Esophagus squamous epithelium (tissue), 5 donors: ENCODE measurements at regions not wholly inside any gene's neighbourhood (a gene's known extent, or its start where the extent isn't known, plus 50 kb on each side); places are given as distances from the start of the nearest gene placed in this dataset.

ENCODE experiments used
- DNase-seq: peaks from one replicate; lab custom pipeline; 2025; lab: John Stamatoyannopoulos, UW
- H3K27ac ChIP-seq, 4 donors: fragments of 200-600 bp; sonication (generic); one replicate each; pipeline ENCODE4 v1.5.1; 2016 to 2019; ENCODE audit warnings: mild to moderate bottlenecking in 1 of 4
- H3K27me3 ChIP-seq, 4 donors: fragments of 200-600 bp; sonication (generic); 1 replicate in 3 of 4; 2 replicates in 1 of 4; pipeline versions ENCODE4 v1.5.1 to v1.6.0; 2017 to 2021; ENCODE audit warnings: antibody characterized with exemption in 1 of 4
- H3K36me3 ChIP-seq, 3 donors: fragments of 200-600 bp; sonication (generic); one replicate each; pipeline ENCODE4 v1.5.1; 2016 to 2019
- H3K4me1 ChIP-seq, 3 donors: fragments of 200-600 bp; sonication (generic); one replicate each; pipeline ENCODE4 v1.5.1; 2017 to 2019
- H3K4me3 ChIP-seq, 4 donors: fragments of 200-600 bp; sonication (generic); 1 replicate in 3 of 4; 2 replicates in 1 of 4; pipeline ENCODE4 v1.5.1; 2016 to 2019; ENCODE audit warnings: mild to moderate bottlenecking in 2 of 4, moderate library complexity in 1 of 4
- H3K9me3 ChIP-seq, 3 donors: fragments of 200-600 bp; sonication (generic); one replicate each; pipeline ENCODE4 v1.5.1; 2016 to 2019
- CTCF ChIP-seq, 6 experiments: fragments of 450-650 bp in 4 of 6; fragments of 200-600 bp in 2 of 6; sonication (generic) in 2 of 6; IDR thresholded peaks; one replicate each; pipeline ENCODE4 v1.5.1; 2016 to 2019; ENCODE audit warnings: antibody characterized with exemption in 6 of 6, mild to moderate bottlenecking in 4 of 6, moderate library complexity in 4 of 6
- POLR2A ChIP-seq, 4 donors: fragments of 450-650 bp; IDR thresholded peaks; one replicate each; pipeline ENCODE4 v1.6.1; 2017; ENCODE audit warnings: antibody characterized with exemption in 4 of 4, mild to moderate bottlenecking in 4 of 4, moderate library complexity in 3 of 4
- WGBS, 2 donors: methylation state at CpG; one replicate each; pipeline ENCODE4 v1.1.5; 2018; 5-methylcytosine and 5-hydroxymethylcytosine counted together
- intact Hi-C: fragments of 100-400 bp; cut with DNase I; formaldehyde crosslinking; loops from one replicate; pipeline ENCODE4 v1.15.0; 2022
- donor health status: DM: yes; HTN: yes; CAD: no.

DNA sequence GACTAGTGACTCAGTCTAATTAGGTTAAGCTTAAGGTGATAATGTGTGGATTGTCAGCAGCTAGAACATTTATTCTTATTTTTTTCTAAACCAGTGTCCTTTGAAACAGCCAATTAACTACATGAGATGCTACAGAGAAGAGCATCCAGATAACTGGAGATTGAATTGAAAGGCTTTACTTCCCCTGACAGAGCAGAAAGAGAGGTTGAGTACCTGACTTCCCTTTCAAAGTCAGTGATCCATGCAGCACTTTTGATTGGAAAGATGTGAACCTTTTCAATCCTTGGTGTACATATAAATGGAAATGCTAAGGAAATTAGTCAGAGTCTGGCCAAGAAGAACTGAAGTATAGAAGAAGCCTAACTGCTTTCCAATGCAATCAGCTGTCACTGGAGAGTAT is 653.8 kb downstream of the CDH8 start:
- intact Hi-C loops = no loop called here
- no peak overlapping the region for H3K4me3 ChIP-seq
- no peak for DNase-seq
- no peaks in the 10 kb centered on the region for H3K36me3 ChIP-seq
- no peaks in the 10 kb centered on the region for H3K27me3 ChIP-seq
- no peaks in the 10 kb centered on the region for H3K9me3 ChIP-seq
- no peak overlapping the region for H3K27ac ChIP-seq
- TF ChIP-seq CTCF (IDR thresholded peaks at IDR 0.05) (no peak), POLR2A (IDR thresholded peaks at IDR 0.05) (no peak)
- no peaks in the 10 kb centered on the region for H3K4me1 ChIP-seq

DNA sequence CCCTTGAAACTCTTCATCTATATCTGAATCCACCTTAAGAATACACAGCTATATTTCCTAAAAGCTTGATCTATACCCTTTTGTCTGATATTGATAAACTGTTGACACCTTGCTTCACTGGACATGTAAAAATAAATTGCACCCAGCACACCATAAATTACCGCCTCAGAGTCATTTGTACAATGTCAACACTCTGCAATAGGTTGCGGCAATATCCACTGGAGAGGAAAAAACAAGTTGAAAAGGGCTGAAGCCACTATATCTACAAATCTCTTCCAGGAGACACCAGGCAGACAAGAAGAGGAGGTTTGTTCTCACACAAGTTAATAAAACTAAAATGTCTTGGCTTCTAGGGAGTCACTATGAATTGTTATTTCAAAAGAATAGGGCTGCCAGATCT is 656.9 kb downstream of the CDH8 start:
- intact Hi-C loops = no loop called here
- Histone ChIP-seq H3K27me3 (no peaks in the 10 kb centered on the region), H3K36me3 (no peaks in the 10 kb centered on the region), H3K4me1 (no peaks in the 10 kb centered on the region), H3K4me3 (no peak overlapping the region), H3K9me3 (no peaks in the 10 kb centered on the region), H3K27ac (no peak overlapping the region)
- TF ChIP-seq POLR2A (IDR thresholded peaks at IDR 0.05) (no peak), CTCF (IDR thresholded peaks at IDR 0.05) (no peak)
- WGBS, 2 donors = 44 to 73% methylated on average over 2 of the region's 2 CpGs
- DNase-seq = no peak

DNA sequence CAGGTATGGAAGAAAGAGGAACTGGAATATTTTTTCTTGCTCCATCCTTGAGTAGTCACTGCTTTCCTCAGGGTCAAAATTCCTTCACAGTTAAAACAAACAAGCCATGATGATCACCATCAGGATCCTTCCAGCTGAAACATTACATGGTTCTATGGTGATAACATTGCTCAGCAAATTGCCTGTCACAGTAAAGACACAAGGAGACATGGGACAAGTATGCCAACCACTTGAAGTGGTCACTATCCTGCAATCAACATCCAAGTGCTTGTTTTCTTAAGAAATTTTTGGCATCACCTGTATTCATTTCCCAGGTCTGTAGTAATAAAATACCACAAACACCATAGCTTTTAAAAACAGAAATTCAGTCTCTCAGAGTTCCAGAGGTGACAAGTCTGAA is 662.2 kb downstream of the CDH8 start:
- no peak for TF ChIP-seq POLR2A (IDR thresholded peaks at IDR 0.05)
- no peak for TF ChIP-seq CTCF (IDR thresholded peaks at IDR 0.05)
- intact Hi-C loops = no loop called here
- DNase-seq = no peak
- H3K4me3 ChIP-seq = no peak overlapping the region
- H3K27me3 ChIP-seq = no peaks in the 10 kb centered on the region
- H3K9me3 ChIP-seq = no peaks in the 10 kb centered on the region
- no peaks in the 10 kb centered on the region for H3K36me3 ChIP-seq
- no peaks in the 10 kb centered on the region for H3K4me1 ChIP-seq
- H3K27ac ChIP-seq = no peak overlapping the region

DNA sequence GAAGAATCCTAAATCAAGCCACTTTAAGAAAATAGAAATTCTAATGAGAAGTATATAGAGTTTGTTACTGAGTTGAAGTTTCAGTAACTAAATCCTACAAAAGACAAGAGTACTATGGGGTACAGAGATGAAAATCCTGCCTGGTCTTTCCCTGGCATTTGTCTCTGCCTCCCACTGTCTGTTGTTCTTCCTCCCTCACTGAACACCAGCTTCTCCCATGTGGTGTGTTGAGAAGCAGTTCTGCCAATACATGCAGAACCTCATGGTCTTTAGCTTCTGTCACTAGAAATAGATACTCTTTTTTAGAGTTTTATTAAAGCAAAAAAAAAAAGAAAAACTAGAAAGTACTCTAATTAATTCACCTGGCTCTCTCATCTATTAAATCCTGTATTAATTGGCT is 664.4 kb downstream of the CDH8 start:
- no peak overlapping the region for H3K27ac ChIP-seq
- intact Hi-C loops = no loop called here
- DNase-seq = no peak
- H3K27me3 ChIP-seq = no peaks in the 10 kb centered on the region
- H3K9me3 ChIP-seq = no peaks in the 10 kb centered on the region
- no peaks in the 10 kb centered on the region for H3K36me3 ChIP-seq
- TF ChIP-seq POLR2A (IDR thresholded peaks at IDR 0.05) (no peak), CTCF (IDR thresholded peaks at IDR 0.05) (no peak)
- H3K4me1 ChIP-seq = no peaks in the 10 kb centered on the region
- H3K4me3 ChIP-seq = no peak overlapping the region

DNA sequence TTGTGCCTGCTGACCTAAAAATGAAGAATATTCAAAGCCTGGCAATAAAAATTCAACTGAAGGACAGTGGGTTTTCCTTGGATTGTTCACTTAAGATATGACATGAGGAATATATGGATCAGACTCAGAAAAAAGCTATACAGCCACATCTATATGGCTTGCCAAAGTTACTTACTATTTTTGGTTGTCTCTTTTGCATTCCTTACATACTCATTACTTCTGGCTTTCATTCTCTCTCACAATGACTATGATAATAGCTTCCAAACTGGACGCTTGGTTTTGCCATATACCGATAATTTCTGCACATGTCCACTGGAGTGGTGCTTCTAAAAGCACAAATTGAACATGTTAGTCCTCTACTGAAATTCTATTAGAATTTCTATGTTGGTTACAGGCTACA is 664.9 kb downstream of the CDH8 start:
- 80% methylated on average over 2 of the region's 2 CpGs for WGBS, 2 donors
- Histone ChIP-seq H3K27ac (no peak overlapping the region), H3K4me1 (no peaks in the 10 kb centered on the region), H3K27me3 (no peaks in the 10 kb centered on the region), H3K36me3 (no peaks in the 10 kb centered on the region), H3K9me3 (no peaks in the 10 kb centered on the region), H3K4me3 (no peak overlapping the region)
- DNase-seq = no peak
- intact Hi-C loops = no loop called here
- no peak for TF ChIP-seq CTCF (IDR thresholded peaks at IDR 0.05)
- no peak for TF ChIP-seq POLR2A (IDR thresholded peaks at IDR 0.05)
